Progenitor cell of endocrine pancreas (in vitro differentiated cells): ENCODE measurements at regions not wholly inside any gene's neighbourhood (a gene's known extent, or its start where the extent isn't known, plus 50 kb on each side); places are given as distances from the start of the nearest gene placed in this dataset.

Source experiments
- DNase-seq: peaks from one replicate; pipeline ENCODE4 v3.0.0; 2021; ENCODE audit warnings: low spot score; ENCODE audit not compliant: unreplicated experiment
- H3K27ac Mint-ChIP-seq: 2 replicates; pipeline ENCODE4 v1.8.0; 2021; ENCODE audit warnings: mild to moderate bottlenecking, moderate library complexity, mixed read lengths
- H3K27me3 Mint-ChIP-seq: 2 replicates; pipeline ENCODE4 v1.8.0; 2021; ENCODE audit warnings: mixed read lengths
- H3K36me3 Mint-ChIP-seq: 2 replicates; pipeline ENCODE4 v1.8.0; 2022; ENCODE audit warnings: mixed read lengths; ENCODE audit not compliant: insufficient read depth
- H3K4me1 Mint-ChIP-seq: 2 replicates; pipeline ENCODE4 v1.8.0; 2021; ENCODE audit warnings: low read depth, mixed read lengths
- H3K4me3 Mint-ChIP-seq: 2 replicates; pipeline ENCODE4 v1.8.0; 2021; ENCODE audit warnings: low read depth, mild to moderate bottlenecking, moderate library complexity, mixed read lengths
- H3K9me3 Mint-ChIP-seq: 2 replicates; pipeline ENCODE4 v1.8.0; 2021; ENCODE audit warnings: low read depth, mixed read lengths
- CTCF ChIP-seq: fragments of 200-600 bp; sonication (generic); IDR thresholded peaks from one replicate; pipeline ENCODE4 v1.5.0; 2021; ENCODE audit warnings: antibody characterized with exemption, mild to moderate bottlenecking; ENCODE audit not compliant: unreplicated experiment

GRCh38 chr1:60983701-60984061 is 98.7 kb upstream of the NFIA start:
- no peak overlapping the region for H3K27ac Mint-ChIP-seq
- no peaks in the 10 kb centered on the region for H3K9me3 Mint-ChIP-seq
- H3K4me1 Mint-ChIP-seq: peaks cover 5% of the 10 kb centered on the region
- no peaks in the 10 kb centered on the region for H3K36me3 Mint-ChIP-seq
- no peak for DNase-seq
- peaks cover 2% of the 10 kb centered on the region for H3K27me3 Mint-ChIP-seq
- TF ChIP-seq CTCF: no peak
- H3K4me3 Mint-ChIP-seq: no peak overlapping the region

DNA sequence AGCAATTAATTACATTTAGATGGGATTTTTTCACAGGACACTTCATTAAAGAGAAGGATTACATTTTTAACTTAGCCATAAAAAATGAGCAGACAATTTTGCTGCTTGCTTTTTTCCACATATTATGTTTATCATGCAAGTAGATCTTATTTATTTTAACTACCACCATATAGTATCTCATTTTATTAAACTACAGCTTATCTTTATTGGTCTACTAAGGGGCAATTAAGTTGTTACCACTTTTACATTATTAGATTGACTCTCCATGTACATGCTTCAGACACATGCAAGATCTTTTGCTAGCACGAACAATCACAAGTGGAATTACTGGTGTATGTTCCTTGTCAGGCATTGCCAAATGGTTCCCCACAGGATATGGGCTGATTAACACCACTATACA is 99.8 kb upstream of the NFIA start:
- peaks cover 2% of the 10 kb centered on the region for H3K27me3 Mint-ChIP-seq
- no peaks in the 10 kb centered on the region for H3K9me3 Mint-ChIP-seq
- H3K4me1 Mint-ChIP-seq: peaks cover 5% of the 10 kb centered on the region
- no peak for DNase-seq
- no peaks in the 10 kb centered on the region for H3K36me3 Mint-ChIP-seq
- TF ChIP-seq CTCF: no peak
- H3K27ac Mint-ChIP-seq: no peak overlapping the region
- H3K4me3 Mint-ChIP-seq: no peak overlapping the region

DNA sequence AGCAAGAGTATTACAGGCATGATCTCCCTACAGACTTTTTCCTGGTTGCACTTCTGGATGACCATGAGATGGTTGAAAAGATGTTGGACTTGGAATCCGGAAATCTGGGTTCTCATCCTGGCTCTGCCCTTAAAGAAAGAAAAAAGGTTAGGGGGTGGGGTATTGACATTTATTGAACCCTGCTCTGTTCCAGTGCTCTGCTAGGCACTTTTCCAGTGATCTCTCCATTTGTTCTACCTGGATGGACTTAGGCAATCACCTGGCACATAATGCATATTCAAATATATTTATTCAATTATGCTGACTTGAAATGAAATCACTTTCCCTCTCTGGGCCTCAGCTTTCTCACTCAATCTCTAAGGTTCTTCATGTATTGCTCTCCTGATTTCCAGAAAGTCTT is 101.0 kb upstream of the NFIA start:
- DNase-seq: no peak

DNA sequence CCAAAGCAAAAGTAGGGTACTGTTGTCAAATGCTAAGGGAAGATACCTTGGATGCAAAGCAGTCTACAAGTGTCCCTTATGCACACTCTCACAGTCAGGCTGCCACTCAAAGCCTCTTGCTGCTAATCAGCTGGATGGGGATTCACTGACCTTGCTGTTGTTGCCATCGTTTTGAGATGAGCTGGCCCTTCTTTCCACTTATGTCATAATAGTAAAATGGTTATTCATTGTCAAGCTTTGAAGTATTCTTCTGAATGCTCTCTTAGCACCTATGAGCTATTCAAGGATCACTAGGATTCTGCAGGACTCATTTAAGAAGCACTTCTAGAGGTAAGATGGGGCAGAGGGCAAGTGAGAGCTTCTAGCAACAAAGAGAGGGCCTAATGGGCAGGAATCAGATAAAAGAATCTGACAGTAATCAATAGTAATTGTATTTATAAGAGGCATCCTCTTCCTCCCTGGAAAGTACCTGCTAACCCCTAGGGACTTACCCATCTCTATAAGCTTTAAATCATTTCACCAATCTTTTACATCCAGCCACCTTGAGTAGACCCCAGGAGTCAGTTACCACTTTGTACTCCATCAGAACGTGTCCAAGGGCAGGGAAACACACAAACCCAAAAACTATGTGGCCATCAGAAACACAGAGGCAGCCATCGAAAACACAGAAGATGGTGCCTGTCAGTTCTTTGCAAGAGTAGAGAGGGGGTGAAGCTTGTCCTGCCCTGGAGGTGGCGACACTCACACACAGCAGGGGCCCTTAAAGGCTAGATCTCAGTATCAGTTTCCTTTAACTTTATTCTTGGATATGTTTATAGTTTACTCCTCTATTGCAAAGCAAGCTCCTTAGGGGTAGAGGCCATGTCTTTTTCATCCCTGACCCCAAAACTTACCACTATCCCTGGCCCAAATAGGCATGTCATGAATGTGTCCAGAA is 103.7 kb upstream of the NFIA start:
- Mint-ChIP-seq H3K27ac (peak overlapping the region; percentile 63), H3K4me1 (peaks cover 2% of the 10 kb centered on the region), H3K9me3 (no peaks in the 10 kb centered on the region), H3K27me3 (peaks cover 6% of the 10 kb centered on the region), H3K36me3 (no peaks in the 10 kb centered on the region), H3K4me3 (no peak overlapping the region)
- peak; percentile 59 for TF ChIP-seq CTCF
- no peak for DNase-seq

More for the DNA sequence above, 101.0 kb upstream of the NFIA start:
- Mint-ChIP-seq H3K4me3 (no peak overlapping the region), H3K36me3 (no peaks in the 10 kb centered on the region), H3K9me3 (no peaks in the 10 kb centered on the region), H3K4me1 (peaks cover 5% of the 10 kb centered on the region), H3K27ac (no peak overlapping the region), H3K27me3 (peaks cover 7% of the 10 kb centered on the region)
- TF ChIP-seq CTCF: no peak

GRCh38 chr1:60977661-60978060 is 104.7 kb upstream of the NFIA start:
- no peak for TF ChIP-seq CTCF
- H3K27me3 Mint-ChIP-seq: peaks cover 8% of the 10 kb centered on the region
- no peak overlapping the region for H3K27ac Mint-ChIP-seq
- H3K4me1 Mint-ChIP-seq: no peaks in the 10 kb centered on the region
- no peak overlapping the region for H3K4me3 Mint-ChIP-seq
- H3K9me3 Mint-ChIP-seq: no peaks in the 10 kb centered on the region
- no peak for DNase-seq
- no peaks in the 10 kb centered on the region for H3K36me3 Mint-ChIP-seq
